ENCODE measurements at regions not wholly inside any gene's neighbourhood (a gene's known extent, or its start where the extent isn't known, plus 50 kb on each side); places are given as distances from the start of the nearest gene placed in this dataset.
"Not testable (repeated sequence)": the region's sequence is repeated elsewhere in the genome, so short reads cannot be mapped to it uniquely, and the experiment has no call there.

- Histone ChIP-seq H3K27ac (no peak overlapping the region), H3K36me3 (no peaks in the 10 kb centered on the region), H3K4me3 (no peak overlapping the region), H3K4me1 (no peaks in the 10 kb centered on the region), H3K27me3 (no peaks in the 10 kb centered on the region), H3K9me3 (no peaks in the 10 kb centered on the region)
- DNase-seq (ENCODE audit: low spot score in 2 of 2): no peak
- TF ChIP-seq EP300 (IDR thresholded peaks at IDR 0.05) (no peak), CTCF (IDR thresholded peaks at IDR 0.05) (no peak), POLR2A (IDR thresholded peaks at IDR 0.05) (no peak)
- 54 to 64% methylated on average over 6 of the region's 6 CpGs for WGBS, 2 donors
Measured at GRCh38 chr7:92944633-92945032, 108.3 kb upstream of the CDK6 start.

- not testable (repeated sequence) for H3K4me1 ChIP-seq; H3K36me3 ChIP-seq; H3K27ac ChIP-seq; DNase-seq (ENCODE audit: low spot score in 2 of 2); H3K9me3 ChIP-seq; H3K4me3 ChIP-seq; H3K27me3 ChIP-seq
- 64 to 72% methylated on average over 1 of the region's 1 CpG for WGBS, 2 donors
Measured at GRCh38 chr7:92942706-92943105, 106.3 kb upstream of the CDK6 start.

- Histone ChIP-seq H3K27ac (no peak overlapping the region), H3K4me1 (no peaks in the 10 kb centered on the region), H3K27me3 (no peaks in the 10 kb centered on the region), H3K36me3 (no peaks in the 10 kb centered on the region), H3K9me3 (no peaks in the 10 kb centered on the region), H3K4me3 (no peak overlapping the region)
- no peak for DNase-seq (ENCODE audit: low spot score in 2 of 2)
- TF ChIP-seq CTCF (IDR thresholded peaks at IDR 0.05) (no peak), EP300 (IDR thresholded peaks at IDR 0.05) (no peak), POLR2A (IDR thresholded peaks at IDR 0.05) (no peak)
- WGBS, 2 donors: 72 to 75% methylated on average over 3 of the region's 3 CpGs
Measured at GRCh38 chr7:92939666-92940360, 103.4 kb upstream of the CDK6 start.

GRCh38 chr7:92934096-92934495 lies 97.7 kb upstream of the CDK6 start:
- Histone ChIP-seq H3K4me3 (no peak overlapping the region), H3K36me3 (no peaks in the 10 kb centered on the region), H3K27me3 (no peaks in the 10 kb centered on the region), H3K4me1 (no peaks in the 10 kb centered on the region), H3K27ac (no peak overlapping the region), H3K9me3 (peaks cover 0 to 17% (median 2%) of the 10 kb centered on the region in 4 donors)
- 52 to 55% methylated on average over 1 of the region's 1 CpG for WGBS, 2 donors
- TF ChIP-seq POLR2A (IDR thresholded peaks at IDR 0.05): no peak
- TF ChIP-seq CTCF (IDR thresholded peaks at IDR 0.05): no peak
- no peak for TF ChIP-seq EP300 (IDR thresholded peaks at IDR 0.05)
- no peak for DNase-seq (ENCODE audit: low spot score in 2 of 2)

GRCh38 chr7:92932450-92932849 lies 96.1 kb upstream of the CDK6 start:
- Histone ChIP-seq H3K4me1 (no peaks in the 10 kb centered on the region), H3K36me3 (no peaks in the 10 kb centered on the region), H3K27ac (no peak overlapping the region), H3K9me3 (peaks cover 0 to 20% (median 2%) of the 10 kb centered on the region in 4 donors), H3K4me3 (no peak overlapping the region), H3K27me3 (no peaks in the 10 kb centered on the region)
- WGBS, 2 donors: 66 to 75% methylated on average over 8 of the region's 8 CpGs
- DNase-seq (ENCODE audit: low spot score in 2 of 2): no peak
- no peak for TF ChIP-seq CTCF (IDR thresholded peaks at IDR 0.05)
- TF ChIP-seq EP300 (IDR thresholded peaks at IDR 0.05): no peak
- TF ChIP-seq POLR2A (IDR thresholded peaks at IDR 0.05): no peak
